ENCODE measurements at regions not wholly inside any gene's neighbourhood (a gene's known extent, or its start where the extent isn't known, plus 50 kb on each side); places are given as distances from the start of the nearest gene placed in this dataset.

DNA sequence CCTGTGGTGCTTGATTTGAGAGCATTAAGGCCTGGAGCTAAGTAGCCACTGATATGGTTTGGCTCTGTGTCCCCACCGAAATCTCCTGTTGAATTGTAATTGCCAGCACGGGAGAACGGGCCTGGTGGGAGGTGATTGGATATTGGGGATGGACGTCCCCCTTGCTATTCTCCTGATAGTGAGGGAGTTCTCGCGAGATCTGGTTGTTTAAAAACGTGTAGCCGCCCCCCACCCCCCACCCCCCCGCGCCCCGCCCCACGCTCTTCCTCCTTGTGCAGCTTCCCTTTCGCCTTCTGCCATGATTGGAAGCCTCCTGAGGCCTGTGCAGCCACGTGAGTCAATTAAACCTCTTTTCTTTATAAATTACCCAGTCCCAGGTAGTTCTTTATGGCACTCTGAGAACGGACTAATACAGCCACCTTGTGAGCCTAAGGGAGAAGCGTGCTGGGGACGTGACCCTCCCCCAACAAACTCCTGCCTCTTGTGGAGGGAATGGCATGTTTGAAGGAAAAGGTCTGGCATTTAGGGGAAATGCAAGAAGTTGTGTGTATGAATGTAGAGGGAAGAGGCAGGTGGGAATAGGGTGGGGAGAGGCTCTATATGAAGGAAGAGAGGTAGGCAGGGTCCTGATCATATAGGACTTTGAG, 118.0 kb upstream of the KMT2C start:
- TF ChIP-seq EZH2 (IDR thresholded peaks at IDR 0.05; ENCODE audit: insufficient read depth, poor library complexity, severe bottlenecking): no peak
- no peak for TF ChIP-seq EZH2phosphoT487 (IDR thresholded peaks at IDR 0.05; ENCODE audit: insufficient read depth, low read depth)
